Endothelial cell of umbilical vein (primary cell): ENCODE measurements at regions not wholly inside any gene's neighbourhood (a gene's known extent, or its start where the extent isn't known, plus 50 kb on each side); places are given as distances from the start of the nearest gene placed in this dataset.

Source experiments
- BruUV-seq: library from RNA; stranded (reverse); fragments of 400-500 nt; replicated peaks from 2 replicates; lab custom pipeline; 2021; lab: Mats Ljungman, UMichigan
- CTCF ChIA-PET: fragments of 300-600, 350-600 bp; sonication (Branson Sonifier 250); formaldehyde crosslinking; loops from one replicate; lab custom pipeline; 2021; ENCODE audit warnings: antibody characterized with exemption, inconsistent platforms; lab: Charles Lee
- POLR2A ChIA-PET: fragments of 300-600, 350-600 bp; sonication (Branson Sonifier 250); formaldehyde crosslinking; loops from one replicate; lab custom pipeline; 2021; ENCODE audit warnings: antibody characterized with exemption, inconsistent platforms; lab: Charles Lee
- DNase-seq: peaks from one replicate; pipeline ENCODE4 v3.0.0-alpha.2; 2011; ENCODE audit warnings: low read depth, low spot score
- FAIRE-seq: peaks from 2 replicates; lab custom pipeline; 2011; peaks lifted over from hg19 to GRCh38; lab: Jason Lieb, UNC
- H2AFZ ChIP-seq: 2 replicates; pipeline ENCODE4 v1.6.0; 2012; ENCODE audit warnings: low read depth, low read length, control low read depth, inconsistent platforms
- H3K27ac ChIP-seq: 2 replicates; pipeline ENCODE4 v1.5.1; 2011; ENCODE audit warnings: low read depth, mild to moderate bottlenecking, control low read depth, low read length, moderate library complexity; ENCODE audit not compliant: insufficient read depth
- H3K27me3 ChIP-seq, 2 experiments: 2 replicates each; pipeline versions ENCODE4 v1.6.0 to v1.6.1; 2011; ENCODE audit warnings: low read length in 2 of 2, mixed read lengths in 1 of 2; ENCODE audit not compliant: control insufficient read depth in 2 of 2, insufficient read depth in 2 of 2
- H3K36me3 ChIP-seq, 2 experiments: 2 replicates in 1 of 2; 3 replicates in 1 of 2; pipeline ENCODE4 v1.5.1; 2011; ENCODE audit warnings: low read length in 2 of 2, mild to moderate bottlenecking in 1 of 2, moderate library complexity in 1 of 2; ENCODE audit not compliant: control insufficient read depth in 2 of 2, insufficient read depth in 2 of 2; ENCODE audit errors: extremely low read depth in 1 of 2
- H3K4me1 ChIP-seq: 3 replicates; pipeline ENCODE4 v1.5.1; 2011; ENCODE audit warnings: mild to moderate bottlenecking, low read length; ENCODE audit not compliant: control insufficient read depth, insufficient read depth; ENCODE audit errors: extremely low read depth
- H3K4me2 ChIP-seq: 2 replicates; pipeline ENCODE4 v1.6.1; 2011; ENCODE audit warnings: low read length, control low read depth, mixed read lengths; ENCODE audit not compliant: insufficient read depth
- H3K4me3 ChIP-seq, 3 experiments: fragments of 200-600 bp in 1 of 3; sonication (generic), shearing (Covaris generic) in 1 of 3; replicated peaks in 1 of 3; 2 replicates each; pipeline ENCODE4 v1.5.1; 2011 to 2016; ENCODE audit warnings: control low read depth in 3 of 3, low read length in 3 of 3, mild to moderate bottlenecking in 2 of 3, inconsistent platforms in 1 of 3, low read depth in 1 of 3, moderate library complexity in 1 of 3; ENCODE audit not compliant: insufficient read depth in 1 of 3
- H3K79me2 ChIP-seq: 2 replicates; pipeline ENCODE4 v1.6.0; 2012; ENCODE audit warnings: low read length, inconsistent platforms; ENCODE audit not compliant: control insufficient read depth, insufficient read depth
- H3K9ac ChIP-seq: replicated peaks from 2 replicates; pipeline ENCODE3; 2011; ENCODE audit warnings: low read length, control low read depth; ENCODE audit not compliant: insufficient read depth; ENCODE audit errors: extremely low read depth
- H3K9me1 ChIP-seq: replicated peaks from 3 replicates; pipeline ENCODE4 v1.6.0; 2011; ENCODE audit warnings: mild to moderate bottlenecking, low read length; ENCODE audit not compliant: control insufficient read depth, insufficient read depth; ENCODE audit errors: extremely low read depth
- H3K9me3 ChIP-seq: replicated peaks from 2 replicates; pipeline ENCODE4 v1.5.1; 2012; ENCODE audit warnings: low read length, inconsistent platforms; ENCODE audit not compliant: control insufficient read depth, insufficient read depth
- H4K20me1 ChIP-seq: replicated peaks from 2 replicates; pipeline ENCODE3; 2011; ENCODE audit warnings: mild to moderate bottlenecking, low read length; ENCODE audit not compliant: control insufficient read depth, insufficient read depth; ENCODE audit errors: extremely low read depth
- CTCF ChIP-seq, 2 donors: IDR thresholded peaks; 1 replicate in 1 of 2; 2 replicates in 1 of 2; pipeline ENCODE4 v1.5.1; 2011; ENCODE audit warnings: low read length in 2 of 2, mild to moderate bottlenecking in 2 of 2, moderate library complexity in 2 of 2, control low read depth in 1 of 2, inconsistent platforms in 1 of 2, low read depth in 1 of 2; ENCODE audit not compliant: insufficient read depth in 1 of 2; ENCODE audit errors: extremely low read depth in 1 of 2
- EZH2 ChIP-seq: IDR thresholded peaks from 2 replicates; pipeline ENCODE4 v1.6.1; 2012; ENCODE audit warnings: borderline replicate concordance, low read depth, mild to moderate bottlenecking, moderate library complexity, low read length, inconsistent platforms; ENCODE audit not compliant: severe bottlenecking
- FOS ChIP-seq: IDR thresholded peaks from 2 replicates; pipeline ENCODE4 v1.6.1; 2011; ENCODE audit warnings: mild to moderate bottlenecking, low read length, moderate library complexity, borderline replicate concordance; ENCODE audit not compliant: insufficient read depth
- GATA2 ChIP-seq: IDR thresholded peaks from 2 replicates; pipeline ENCODE4 v1.7.0; 2011; ENCODE audit warnings: low read depth, mild to moderate bottlenecking, moderate library complexity, mixed read lengths, low read length; ENCODE audit not compliant: insufficient read length, insufficient read depth
- JUN ChIP-seq: IDR thresholded peaks from 2 replicates; pipeline ENCODE4 v1.6.1; 2011; ENCODE audit warnings: borderline replicate concordance, low read depth; ENCODE audit not compliant: insufficient read length, insufficient read depth
- MAX ChIP-seq: IDR thresholded peaks from 2 replicates; pipeline ENCODE4 v1.6.1; 2011; ENCODE audit not compliant: insufficient read depth, insufficient read length
- MYC ChIP-seq: IDR thresholded peaks from one replicate; pipeline ENCODE4 v1.6.1; 2011; ENCODE audit warnings: mild to moderate bottlenecking, low read depth, low read length
- POLR2A ChIP-seq: IDR thresholded peaks from 2 replicates; pipeline ENCODE4 v1.6.1; 2012; ENCODE audit warnings: low read depth, mild to moderate bottlenecking, control low read depth, low read length
- POLR2AphosphoS5 ChIP-seq: IDR thresholded peaks from 2 replicates; pipeline ENCODE4 v1.6.1; 2012; ENCODE audit warnings: low read depth, mild to moderate bottlenecking, control low read depth, low read length, moderate library complexity; ENCODE audit not compliant: insufficient read depth
- dilution Hi-C: fragments of 300-500 bp; cut with MboI; formaldehyde crosslinking; loops from one replicate; pipeline ENCODE4 v1.15.0; 2019; ENCODE audit warnings: low sequenced_read_pairs; ENCODE audit not compliant: extremely low pct_ligation_motif_present
- intact Hi-C: fragments of 100-400 bp; cut with micrococcal nuclease; formaldehyde crosslinking; loops from one replicate; pipeline ENCODE4 v1.10.0; 2022

- peaks cover 2% of the 10 kb centered on the region for H3K9me3 ChIP-seq
- no peak overlapping the region for H3K27ac ChIP-seq
- CTCF ChIA-PET: no interaction called here
- H4K20me1 ChIP-seq: no peaks in the 10 kb centered on the region
- BruUV-seq: no TSS peak
- no peaks in the 10 kb centered on the region for H3K4me1 ChIP-seq
- H3K27me3 ChIP-seq: no peaks in the 10 kb centered on the region
- no peaks in the 10 kb centered on the region for H3K79me2 ChIP-seq
- no peak overlapping the region for H2AFZ ChIP-seq
- no peak overlapping the region for H3K4me3 ChIP-seq
- no peaks in the 10 kb centered on the region for H3K9me1 ChIP-seq
- no peak overlapping the region for H3K9ac ChIP-seq
- no peak overlapping the region for H3K4me2 ChIP-seq
- no peaks in the 10 kb centered on the region for H3K36me3 ChIP-seq
- TF ChIP-seq CTCF (IDR thresholded peaks at IDR 0.05; ENCODE audit: extremely low read depth in 1 of 2, insufficient read depth in 1 of 2, low read depth in 1 of 2, low read length in 2 of 2) (no peak), POLR2AphosphoS5 (no peak), MAX (no peak), JUN (no peak), POLR2A (no peak), GATA2 (no peak), MYC (no peak), EZH2 (no peak), FOS (no peak)
- no peak for FAIRE-seq
- dilution Hi-C loops: no loop called here
- DNase-seq: no peak
- POLR2A ChIA-PET: no interaction called here
- intact Hi-C loops: no loop called here
Measured at GRCh38 chr15:37480482-37480881, 380.1 kb upstream of the MEIS2 start.
